ENCODE measurements at regions not wholly inside any gene's neighbourhood (a gene's known extent, or its start where the extent isn't known, plus 50 kb on each side); places are given as distances from the start of the nearest gene placed in this dataset.

DNA sequence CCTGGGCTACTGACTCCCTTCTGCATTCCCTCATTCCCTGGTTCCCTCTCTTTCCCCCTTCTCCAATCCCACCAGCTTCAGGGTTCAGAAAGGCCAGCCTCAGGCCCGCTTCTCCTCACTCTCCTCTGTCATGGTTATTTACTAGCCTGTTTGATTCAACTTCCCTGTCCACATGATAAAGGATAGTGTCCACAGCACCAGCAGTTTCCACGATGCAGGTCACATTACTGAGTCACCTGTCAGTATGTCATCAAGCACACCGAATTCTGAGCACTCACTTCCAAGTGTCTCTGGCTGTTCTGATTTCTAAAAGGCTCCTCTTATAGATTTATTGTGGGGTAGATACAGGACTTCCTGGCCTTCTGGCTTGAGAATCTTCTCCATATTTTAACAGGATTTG lies 96.6 kb upstream of the CTNNB1 start:
- TF ChIP-seq, protein P1, sequence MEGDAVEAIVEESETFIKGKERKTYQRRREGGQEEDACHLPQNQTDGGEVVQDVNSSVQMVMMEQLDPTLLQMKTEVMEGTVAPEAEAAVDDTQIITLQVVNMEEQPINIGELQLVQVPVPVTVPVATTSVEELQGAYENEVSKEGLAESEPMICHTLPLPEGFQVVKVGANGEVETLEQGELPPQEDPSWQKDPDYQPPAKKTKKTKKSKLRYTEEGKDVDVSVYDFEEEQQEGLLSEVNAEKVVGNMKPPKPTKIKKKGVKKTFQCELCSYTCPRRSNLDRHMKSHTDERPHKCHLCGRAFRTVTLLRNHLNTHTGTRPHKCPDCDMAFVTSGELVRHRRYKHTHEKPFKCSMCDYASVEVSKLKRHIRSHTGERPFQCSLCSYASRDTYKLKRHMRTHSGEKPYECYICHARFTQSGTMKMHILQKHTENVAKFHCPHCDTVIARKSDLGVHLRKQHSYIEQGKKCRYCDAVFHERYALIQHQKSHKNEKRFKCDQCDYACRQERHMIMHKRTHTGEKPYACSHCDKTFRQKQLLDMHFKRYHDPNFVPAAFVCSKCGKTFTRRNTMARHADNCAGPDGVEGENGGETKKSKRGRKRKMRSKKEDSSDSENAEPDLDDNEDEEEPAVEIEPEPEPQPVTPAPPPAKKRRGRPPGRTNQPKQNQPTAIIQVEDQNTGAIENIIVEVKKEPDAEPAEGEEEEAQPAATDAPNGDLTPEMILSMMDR (conservative IDR thresholded peaks at IDR 0.05; ENCODE audit: low read length) = no peak
- TF ChIP-seq EZH2phosphoT487 (IDR thresholded peaks at IDR 0.05; ENCODE audit: borderline replicate concordance) = no peak

All from Loucy (cell line).